GM21723 (cell line): ENCODE measurements at regions not wholly inside any gene's neighbourhood (a gene's known extent, or its start where the extent isn't known, plus 50 kb on each side); places are given as distances from the start of the nearest gene placed in this dataset.
"Not testable (repeated sequence)": the region's sequence is repeated elsewhere in the genome, so short reads cannot be mapped to it uniquely, and the experiment has no call there.

ENCODE experiments used
- ATAC-seq: cut with Tn5 transposase; IDR thresholded peaks from one replicate; pipeline ENCODE4 v1.9.1; 2021; ENCODE audit warnings: mild to moderate bottlenecking, moderate library complexity; ENCODE audit not compliant: unreplicated experiment

GRCh38 chr18:1267021-1267420 lies 362.4 kb downstream of the ADCYAP1 start:
- no peak for ATAC-seq

GRCh38 chr18:1270081-1270480 lies 365.4 kb downstream of the ADCYAP1 start:
- no peak for ATAC-seq

- no peak for ATAC-seq
Measured at GRCh38 chr18:1273469-1273868, 368.8 kb downstream of the ADCYAP1 start.

- ATAC-seq = no peak
Measured at GRCh38 chr18:1292167-1292566, 387.5 kb downstream of the ADCYAP1 start.

- ATAC-seq = no peak
Measured at GRCh38 chr18:1294229-1294628, 389.6 kb downstream of the ADCYAP1 start.

- no peak for ATAC-seq
Measured at GRCh38 chr18:1296237-1296636, 391.6 kb downstream of the ADCYAP1 start.

- ATAC-seq = no peak
Measured at GRCh38 chr18:1302861-1303260, 398.2 kb downstream of the ADCYAP1 start.

- ATAC-seq = no peak
Measured at GRCh38 chr18:1304392-1304992, 399.8 kb downstream of the ADCYAP1 start.

- no peak for ATAC-seq
Measured at GRCh38 chr18:1306641-1307040, 402.0 kb downstream of the ADCYAP1 start.

GRCh38 chr18:1308686-1309085 lies 404.0 kb downstream of the ADCYAP1 start:
- ATAC-seq = no peak

GRCh38 chr18:1311376-1311775 lies 406.7 kb downstream of the ADCYAP1 start:
- no peak for ATAC-seq

GRCh38 chr18:1335345-1335744 lies 430.7 kb downstream of the ADCYAP1 start:
- ATAC-seq = not testable (repeated sequence)

- no peak for ATAC-seq
Measured at GRCh38 chr18:1350931-1351450, 446.3 kb downstream of the ADCYAP1 start.

- ATAC-seq = no peak
Measured at GRCh38 chr18:1353025-1353424, 448.4 kb downstream of the ADCYAP1 start.

- ATAC-seq = no peak
Measured at GRCh38 chr18:1357724-1358123, 453.1 kb downstream of the ADCYAP1 start.

GRCh38 chr18:1361936-1362335 lies 457.3 kb downstream of the ADCYAP1 start:
- no peak for ATAC-seq

GRCh38 chr18:1370552-1370951 lies 465.9 kb downstream of the ADCYAP1 start:
- no peak for ATAC-seq

- ATAC-seq = no peak
Measured at GRCh38 chr18:1371724-1372123, 467.1 kb downstream of the ADCYAP1 start.

GRCh38 chr18:1383465-1383864 lies 478.8 kb downstream of the ADCYAP1 start:
- no peak for ATAC-seq

GRCh38 chr18:1388468-1388867 lies 483.8 kb downstream of the ADCYAP1 start:
- ATAC-seq = not testable (repeated sequence)

- no peak for ATAC-seq
Measured at GRCh38 chr18:1392046-1392445, 487.4 kb downstream of the ADCYAP1 start.

GRCh38 chr18:1392865-1393734 lies 488.4 kb downstream of the ADCYAP1 start:
- ATAC-seq = no peak
